Upper lobe of left lung (tissue), 6 donors: ENCODE measurements at regions not wholly inside any gene's neighbourhood (a gene's known extent, or its start where the extent isn't known, plus 50 kb on each side); places are given as distances from the start of the nearest gene placed in this dataset.
"Not testable (repeated sequence)": the region's sequence is repeated elsewhere in the genome, so short reads cannot be mapped to it uniquely, and the experiment has no call there.

Experiments used
- ATAC-seq, 2 donors: fragments of 200-7000 bp; cut with Tn5 transposase; one replicate each; pipeline ENCODE4 v1.9.1; 2022; ENCODE audit warnings: mild to moderate bottlenecking in 2 of 2, moderate library complexity in 2 of 2; ENCODE audit not compliant: low FRiP score in 2 of 2
- DNase-seq, 2 donors: peaks; one replicate each; pipeline ENCODE4 v3.0.0-alpha.2; 2019 to 2020
- H3K27ac ChIP-seq, 4 donors: fragments of 200-600 bp; sonication (generic); one replicate each; pipeline ENCODE4 v1.5.1; 2016 to 2019
- H3K27me3 ChIP-seq, 4 donors: fragments of 200-600 bp; sonication (generic); one replicate each; pipeline ENCODE4 v1.5.1; 2017 to 2019
- H3K36me3 ChIP-seq, 4 donors: fragments of 200-600 bp; sonication (generic); one replicate each; pipeline ENCODE4 v1.5.1; 2016 to 2019
- H3K4me1 ChIP-seq, 4 donors: fragments of 200-600 bp; sonication (generic); one replicate each; pipeline ENCODE4 v1.5.1; 2018 to 2019
- H3K4me3 ChIP-seq, 4 donors: fragments of 200-600 bp; sonication (generic); one replicate each; pipeline ENCODE4 v1.5.1; 2017 to 2019; ENCODE audit warnings: mild to moderate bottlenecking in 2 of 4, moderate library complexity in 1 of 4
- H3K9me3 ChIP-seq, 4 donors: fragments of 200-600 bp; sonication (generic); one replicate each; pipeline ENCODE4 v1.5.1; 2018 to 2019
- CTCF ChIP-seq, 6 experiments: fragments of 450-650 bp in 4 of 6; fragments of 200-600 bp in 2 of 6; sonication (generic) in 2 of 6; IDR thresholded peaks; one replicate each; pipeline ENCODE4 v1.5.1; 2016 to 2019; ENCODE audit warnings: antibody characterized with exemption in 6 of 6
- EP300 ChIP-seq, 4 donors: sonication (generic); formaldehyde crosslinking; IDR thresholded peaks; one replicate each; pipeline ENCODE4 v1.5.1; 2017; ENCODE audit warnings: antibody characterized with exemption in 4 of 4, control low read depth in 2 of 4
- POLR2A ChIP-seq, 4 donors: fragments of 450-650 bp; IDR thresholded peaks; one replicate each; pipeline ENCODE4 v1.5.1; 2016 to 2017; ENCODE audit warnings: antibody characterized with exemption in 4 of 4, mild to moderate bottlenecking in 2 of 4
- POLR2AphosphoS5 ChIP-seq, 2 donors: sonication (generic); formaldehyde crosslinking; IDR thresholded peaks; one replicate each; pipeline ENCODE4 v1.5.1; 2017; ENCODE audit warnings: antibody characterized with exemption in 2 of 2
- WGBS, 2 donors: methylation state at CpG; one replicate each; pipeline ENCODE4 v1.1.5; 2017 to 2018; 5-methylcytosine and 5-hydroxymethylcytosine counted together
- donor health status: DM: no; HTN: no; CAD: no; lungs with moderate emphysema.
- donor health status: DM: no; HTN: yes; CAD: no; lungs with severe emphysema.

GRCh38 chrX:145410622-145411021, 163.3 kb downstream of the SPANXN1 start:
- no peaks in the 10 kb centered on the region for H3K4me1 ChIP-seq
- ATAC-seq (no peak), DNase-seq (no peak)
- no peak for TF ChIP-seq POLR2A (IDR thresholded peaks at IDR 0.05)
- no peak for TF ChIP-seq EP300 (IDR thresholded peaks at IDR 0.05)
- TF ChIP-seq POLR2AphosphoS5 (IDR thresholded peaks at IDR 0.05) = no peak
- TF ChIP-seq CTCF (IDR thresholded peaks at IDR 0.05) = no peak
- no peaks in the 10 kb centered on the region for H3K36me3 ChIP-seq
- H3K27ac ChIP-seq = no peak overlapping the region
- H3K4me3 ChIP-seq = no peak overlapping the region
- H3K27me3 ChIP-seq = no peaks in the 10 kb centered on the region
- H3K9me3 ChIP-seq = no peaks in the 10 kb centered on the region
- WGBS, 2 donors = 60 to 96% methylated on average over 2 of the region's 2 CpGs

- H3K27ac ChIP-seq, H3K4me1 ChIP-seq, H3K9me3 ChIP-seq, H3K27me3 ChIP-seq, H3K36me3 ChIP-seq, H3K4me3 ChIP-seq, ATAC-seq: not testable (repeated sequence)
- DNase-seq = peak in 1 of 2 donors; percentile 33
- WGBS, 2 donors = 94 to 100% methylated on average over 1 to 24 of the region's 32 CpGs
These were observed 188.9 kb downstream of the SPANXN1 start for GRCh38 chrX:145436211-145436610.

- Histone ChIP-seq H3K4me3 (no peak overlapping the region), H3K27ac (no peak overlapping the region), H3K27me3 (no peaks in the 10 kb centered on the region), H3K4me1 (no peaks in the 10 kb centered on the region), H3K9me3 (no peaks in the 10 kb centered on the region), H3K36me3 (no peaks in the 10 kb centered on the region)
- 83 to 95% methylated on average over 3 of the region's 3 CpGs for WGBS, 2 donors
- DNase-seq (no peak), ATAC-seq (no peak)
- no peak for TF ChIP-seq CTCF (IDR thresholded peaks at IDR 0.05)
- TF ChIP-seq POLR2A (IDR thresholded peaks at IDR 0.05) = no peak
- no peak for TF ChIP-seq POLR2AphosphoS5 (IDR thresholded peaks at IDR 0.05)
- no peak for TF ChIP-seq EP300 (IDR thresholded peaks at IDR 0.05)
These were observed 217.3 kb downstream of the SPANXN1 start for GRCh38 chrX:145464650-145465049.

GRCh38 chrX:145475725-145476124, 228.4 kb downstream of the SPANXN1 start:
- Histone ChIP-seq H3K9me3 (no peaks in the 10 kb centered on the region), H3K27me3 (no peaks in the 10 kb centered on the region), H3K4me3 (no peak overlapping the region), H3K36me3 (no peaks in the 10 kb centered on the region), H3K27ac (no peak overlapping the region), H3K4me1 (no peaks in the 10 kb centered on the region)
- no peak for DNase-seq
- 62 to 91% methylated on average over 7 of the region's 7 CpGs for WGBS, 2 donors
- TF ChIP-seq POLR2A (IDR thresholded peaks at IDR 0.05) = no peak
- no peak for TF ChIP-seq POLR2AphosphoS5 (IDR thresholded peaks at IDR 0.05)
- no peak for TF ChIP-seq CTCF (IDR thresholded peaks at IDR 0.05)
- no peak for TF ChIP-seq EP300 (IDR thresholded peaks at IDR 0.05)
- ATAC-seq = no peak

- Histone ChIP-seq H3K4me3 (no peak overlapping the region), H3K27ac (no peak overlapping the region), H3K4me1 (no peaks in the 10 kb centered on the region), H3K36me3 (no peaks in the 10 kb centered on the region), H3K9me3 (no peaks in the 10 kb centered on the region), H3K27me3 (no peaks in the 10 kb centered on the region)
- TF ChIP-seq POLR2AphosphoS5 (IDR thresholded peaks at IDR 0.05) (no peak), EP300 (IDR thresholded peaks at IDR 0.05) (no peak), POLR2A (IDR thresholded peaks at IDR 0.05) (no peak), CTCF (IDR thresholded peaks at IDR 0.05) (no peak)
- no peak for DNase-seq
- no peak for ATAC-seq
These were observed 237.4 kb downstream of the SPANXN1 start for GRCh38 chrX:145484740-145485139.
